ENCODE measurements at regions not wholly inside any gene's neighbourhood (a gene's known extent, or its start where the extent isn't known, plus 50 kb on each side); places are given as distances from the start of the nearest gene placed in this dataset.

DNA sequence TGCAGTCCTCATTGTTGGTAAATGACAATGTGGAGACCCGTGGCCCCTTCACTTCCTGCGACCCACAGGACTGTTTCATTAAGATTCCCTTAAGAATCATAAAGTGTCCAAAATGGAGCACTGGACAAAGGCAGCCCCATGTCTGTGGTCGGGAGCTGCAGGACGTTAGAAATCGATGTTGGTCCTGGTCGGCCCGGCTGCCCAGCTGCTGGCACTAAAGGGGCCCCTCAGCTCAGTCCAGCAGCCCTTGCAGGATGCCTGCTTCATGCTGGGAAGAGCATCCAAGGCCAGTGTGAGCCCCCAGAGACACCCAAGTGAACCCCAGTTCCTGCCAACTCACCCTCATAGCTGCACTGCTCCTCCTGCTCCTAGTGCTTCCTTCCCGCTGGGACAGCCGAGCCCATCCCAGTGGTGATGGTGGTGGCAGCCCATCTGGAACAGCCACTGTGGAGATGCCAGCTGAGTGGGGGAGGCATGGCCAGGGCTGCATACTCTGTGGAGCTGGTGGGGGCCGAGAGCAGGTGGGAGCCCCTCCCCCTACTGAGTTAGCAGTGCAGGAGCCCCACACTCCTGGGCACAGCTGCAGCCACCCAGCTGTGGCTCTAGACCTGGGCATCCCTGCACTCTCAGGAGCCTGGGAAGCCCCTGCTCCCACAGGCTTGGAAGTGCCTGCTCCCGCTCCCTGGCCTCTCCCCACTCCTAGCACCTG lies 168.0 kb upstream of the IRX2 start:
- DNase-seq = no peak
- Histone ChIP-seq H3K27me3 (ENCODE audit: low read length) (no peaks in the 10 kb centered on the region), H3K9ac (ENCODE audit: low read length) (no peak overlapping the region), H3K9me2 (replicated peaks; ENCODE audit: insufficient read depth, low read length) (no peaks in the 10 kb centered on the region), H4K20me1 (ENCODE audit: insufficient read depth, low read depth, low read length) (no peaks in the 10 kb centered on the region), H3K4me2 (ENCODE audit: low read depth, low read length, poor library complexity, severe bottlenecking) (no peak overlapping the region), H3K4me3 (ENCODE audit: low read length) (no peak overlapping the region), H3K9me3 (ENCODE audit: low read length) (peaks cover 19% of the 10 kb centered on the region), H3K4me1 (ENCODE audit: low read length) (no peaks in the 10 kb centered on the region), H2AFZ (ENCODE audit: low read length) (no peak overlapping the region), H3K27ac (ENCODE audit: low read length) (no peak overlapping the region), H3K36me3 (ENCODE audit: insufficient read depth, low read length) (no peaks in the 10 kb centered on the region), H3K79me2 (ENCODE audit: low read length) (no peaks in the 10 kb centered on the region)

DNA sequence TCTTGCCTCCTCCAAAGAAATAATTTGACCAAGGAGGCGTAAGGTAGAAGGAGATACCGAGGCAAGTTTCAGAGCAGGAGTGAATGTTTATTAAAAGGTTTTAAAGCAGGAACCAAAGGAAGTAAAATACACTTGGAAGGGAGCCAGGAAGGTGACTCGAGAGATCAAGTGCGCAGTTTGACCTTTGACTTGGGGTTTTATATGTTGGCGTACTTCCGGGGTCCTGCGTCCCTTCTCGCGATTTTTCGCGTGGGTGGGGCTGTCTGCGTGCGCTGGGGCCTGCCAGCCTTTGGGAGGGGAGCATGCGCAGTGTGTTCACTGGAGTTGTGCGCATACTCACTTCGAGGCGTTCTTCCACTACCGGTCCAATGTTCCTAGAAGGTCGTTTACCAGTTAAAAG lies 166.0 kb upstream of the IRX2 start:
- H3K4me2 ChIP-seq (ENCODE audit: low read depth, low read length, poor library complexity, severe bottlenecking) = no peak overlapping the region
- no peaks in the 10 kb centered on the region for H3K9me2 ChIP-seq (replicated peaks; ENCODE audit: insufficient read depth, low read length)
- H3K4me1 ChIP-seq (ENCODE audit: low read length) = no peaks in the 10 kb centered on the region
- H3K4me3 ChIP-seq (ENCODE audit: low read length) = no peak overlapping the region
- H3K27me3 ChIP-seq (ENCODE audit: low read length) = no peaks in the 10 kb centered on the region
- no peak for DNase-seq
- H3K79me2 ChIP-seq (ENCODE audit: low read length) = no peaks in the 10 kb centered on the region
- no peaks in the 10 kb centered on the region for H4K20me1 ChIP-seq (ENCODE audit: insufficient read depth, low read depth, low read length)
- no peak overlapping the region for H2AFZ ChIP-seq (ENCODE audit: low read length)
- no peak overlapping the region for H3K27ac ChIP-seq (ENCODE audit: low read length)
- H3K9me3 ChIP-seq (ENCODE audit: low read length) = peaks cover 22% of the 10 kb centered on the region
- no peaks in the 10 kb centered on the region; the same call in 1 of the 2 replicates for H3K36me3 ChIP-seq (ENCODE audit: insufficient read depth, low read length)
- no peak overlapping the region for H3K9ac ChIP-seq (ENCODE audit: low read length)

DNA sequence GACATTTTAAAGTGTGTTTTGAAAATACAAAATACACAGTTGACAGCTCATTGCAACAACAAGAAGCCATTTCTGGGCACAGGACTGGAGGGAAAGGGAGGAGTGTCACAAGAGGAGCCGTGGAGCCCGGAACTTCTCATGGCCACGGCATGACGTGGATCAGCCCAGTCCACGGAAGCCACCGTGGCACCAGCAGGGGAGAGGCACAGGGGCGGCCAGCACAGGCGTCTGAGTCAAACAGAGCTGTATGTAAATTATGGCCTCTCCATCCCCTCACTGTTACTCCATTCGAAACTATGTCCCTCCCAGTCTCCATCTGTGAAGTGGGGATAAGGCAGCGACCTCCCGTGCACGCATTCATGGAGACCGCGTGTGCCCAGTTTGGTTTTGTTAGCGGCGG lies 165.6 kb upstream of the IRX2 start:
- H3K4me1 ChIP-seq (ENCODE audit: low read length) = no peaks in the 10 kb centered on the region
- H2AFZ ChIP-seq (ENCODE audit: low read length) = no peak overlapping the region
- no peaks in the 10 kb centered on the region for H4K20me1 ChIP-seq (ENCODE audit: insufficient read depth, low read depth, low read length)
- H3K4me3 ChIP-seq (ENCODE audit: low read length) = no peak overlapping the region
- peaks cover 22% of the 10 kb centered on the region for H3K9me3 ChIP-seq (ENCODE audit: low read length)
- no peak overlapping the region for H3K27ac ChIP-seq (ENCODE audit: low read length)
- H3K27me3 ChIP-seq (ENCODE audit: low read length) = no peaks in the 10 kb centered on the region
- no peaks in the 10 kb centered on the region for H3K9me2 ChIP-seq (replicated peaks; ENCODE audit: insufficient read depth, low read length)
- no peak for DNase-seq
- H3K36me3 ChIP-seq (ENCODE audit: insufficient read depth, low read length) = no peaks in the 10 kb centered on the region; the same call in 1 of the 2 replicates
- no peak overlapping the region for H3K4me2 ChIP-seq (ENCODE audit: low read depth, low read length, poor library complexity, severe bottlenecking)
- H3K79me2 ChIP-seq (ENCODE audit: low read length) = no peaks in the 10 kb centered on the region
- no peak overlapping the region for H3K9ac ChIP-seq (ENCODE audit: low read length)

DNA sequence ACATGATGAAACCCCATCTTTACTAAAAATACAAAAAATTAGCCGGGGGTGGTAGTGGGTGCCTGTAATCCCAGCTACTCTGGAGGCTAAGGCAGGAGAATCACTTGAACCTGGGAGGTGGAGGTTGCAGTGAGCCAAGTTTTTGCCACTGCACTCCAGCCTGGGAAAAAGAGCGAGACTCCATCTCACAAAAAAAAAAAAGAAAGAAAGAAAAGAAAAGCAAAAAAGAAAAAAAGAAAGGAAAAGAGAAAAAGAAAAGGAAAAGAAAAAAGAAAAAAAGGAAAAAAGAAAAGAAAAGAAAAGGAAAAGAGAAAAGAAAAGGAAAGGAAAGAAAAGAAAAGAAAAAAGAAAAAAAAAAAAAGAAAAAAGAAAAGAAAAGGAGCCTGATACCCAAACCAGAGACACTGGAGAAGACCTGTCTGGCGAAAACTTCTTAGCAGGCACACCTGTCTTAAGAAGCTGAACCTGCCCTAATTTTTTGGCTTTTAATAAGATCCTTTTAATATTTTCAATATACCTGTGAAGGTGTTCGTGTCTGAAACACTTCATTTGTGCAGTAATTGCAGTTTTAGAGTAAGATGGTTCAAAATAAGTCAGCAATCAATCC lies 164.7 kb upstream of the IRX2 start:
- Histone ChIP-seq H3K9me3 (ENCODE audit: low read length) (peaks cover 19% of the 10 kb centered on the region), H3K36me3 (ENCODE audit: insufficient read depth, low read length) (no peaks in the 10 kb centered on the region; the same call in 1 of the 2 replicates), H3K79me2 (ENCODE audit: low read length) (no peaks in the 10 kb centered on the region), H3K9ac (ENCODE audit: low read length) (no peak overlapping the region), H3K27ac (ENCODE audit: low read length) (no peak overlapping the region), H3K4me3 (ENCODE audit: low read length) (no peak overlapping the region), H3K27me3 (ENCODE audit: low read length) (no peaks in the 10 kb centered on the region), H3K4me2 (ENCODE audit: low read depth, low read length, poor library complexity, severe bottlenecking) (no peak overlapping the region), H3K4me1 (ENCODE audit: low read length) (no peaks in the 10 kb centered on the region), H3K9me2 (replicated peaks; ENCODE audit: insufficient read depth, low read length) (no peaks in the 10 kb centered on the region), H2AFZ (ENCODE audit: low read length) (no peak overlapping the region), H4K20me1 (ENCODE audit: insufficient read depth, low read depth, low read length) (no peaks in the 10 kb centered on the region)
- no peak for DNase-seq

DNA sequence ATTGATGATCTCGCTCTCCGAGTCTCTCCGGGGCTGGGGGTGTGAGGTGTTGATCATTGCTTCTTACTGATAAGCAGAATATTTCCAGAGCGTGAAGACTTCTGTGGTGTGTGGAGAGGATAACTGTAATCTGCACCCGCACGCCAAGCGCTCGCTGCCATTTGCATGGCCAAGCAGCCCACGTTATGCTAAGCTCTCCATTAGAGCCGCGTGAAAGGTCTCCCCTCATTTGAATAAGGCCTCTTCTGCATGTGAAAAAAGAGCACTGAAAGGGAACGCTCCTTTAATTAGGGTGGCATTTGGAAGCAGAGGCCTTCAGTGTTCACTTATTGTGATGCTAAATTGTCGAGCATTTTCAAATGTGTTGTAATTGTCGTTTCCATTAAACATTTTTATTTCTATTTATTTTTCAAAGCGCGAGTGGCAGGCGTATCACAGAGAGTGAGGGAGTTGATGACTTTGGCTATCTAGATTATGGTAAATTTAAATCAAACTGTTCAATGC lies 163.6 kb upstream of the IRX2 start:
- H3K27ac ChIP-seq (ENCODE audit: low read length) = no peak overlapping the region
- no peak overlapping the region for H3K4me3 ChIP-seq (ENCODE audit: low read length)
- no peaks in the 10 kb centered on the region for H3K9me2 ChIP-seq (replicated peaks; ENCODE audit: insufficient read depth, low read length)
- no peaks in the 10 kb centered on the region for H3K79me2 ChIP-seq (ENCODE audit: low read length)
- H3K9me3 ChIP-seq (ENCODE audit: low read length) = peaks cover 12% of the 10 kb centered on the region
- DNase-seq = no peak
- no peaks in the 10 kb centered on the region for H3K27me3 ChIP-seq (ENCODE audit: low read length)
- no peak overlapping the region for H2AFZ ChIP-seq (ENCODE audit: low read length)
- H4K20me1 ChIP-seq (ENCODE audit: insufficient read depth, low read depth, low read length) = no peaks in the 10 kb centered on the region
- H3K4me1 ChIP-seq (ENCODE audit: low read length) = no peaks in the 10 kb centered on the region
- H3K36me3 ChIP-seq (ENCODE audit: insufficient read depth, low read length) = no peaks in the 10 kb centered on the region; the same call in 1 of the 2 replicates
- no peak overlapping the region for H3K4me2 ChIP-seq (ENCODE audit: low read depth, low read length, poor library complexity, severe bottlenecking)
- no peak overlapping the region for H3K9ac ChIP-seq (ENCODE audit: low read length)

DNA sequence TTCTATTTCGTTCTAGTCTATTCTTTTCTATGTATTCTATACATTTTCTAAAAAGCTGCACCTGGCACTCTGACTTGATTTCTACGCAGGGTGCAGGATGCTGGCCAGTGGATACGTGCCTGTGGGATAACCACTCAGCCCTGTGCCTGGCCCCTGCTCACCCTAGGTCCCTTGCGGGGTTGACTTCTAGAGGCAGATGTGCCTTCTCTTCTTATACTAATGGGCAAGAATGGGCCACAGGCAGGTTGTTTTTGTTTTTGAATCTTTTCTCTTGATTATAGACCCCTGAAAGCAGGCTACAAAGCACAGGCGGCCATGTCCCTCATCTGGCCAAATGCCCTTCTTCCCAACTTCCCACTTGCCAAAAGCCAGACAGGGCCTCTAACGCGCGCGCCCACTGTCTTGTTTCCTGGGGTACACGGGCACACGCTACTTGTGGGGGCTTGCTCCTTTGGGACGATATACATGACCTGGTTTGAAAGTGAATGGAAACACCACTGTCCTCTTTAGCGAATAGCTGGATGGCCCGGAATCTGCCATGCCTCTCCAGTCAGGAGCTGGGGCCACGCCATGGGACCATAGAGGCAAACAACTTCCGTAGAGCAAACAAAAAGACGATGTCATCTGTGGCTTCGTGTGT lies 162.7 kb upstream of the IRX2 start:
- H3K4me3 ChIP-seq (ENCODE audit: low read length) = no peak overlapping the region

DNA sequence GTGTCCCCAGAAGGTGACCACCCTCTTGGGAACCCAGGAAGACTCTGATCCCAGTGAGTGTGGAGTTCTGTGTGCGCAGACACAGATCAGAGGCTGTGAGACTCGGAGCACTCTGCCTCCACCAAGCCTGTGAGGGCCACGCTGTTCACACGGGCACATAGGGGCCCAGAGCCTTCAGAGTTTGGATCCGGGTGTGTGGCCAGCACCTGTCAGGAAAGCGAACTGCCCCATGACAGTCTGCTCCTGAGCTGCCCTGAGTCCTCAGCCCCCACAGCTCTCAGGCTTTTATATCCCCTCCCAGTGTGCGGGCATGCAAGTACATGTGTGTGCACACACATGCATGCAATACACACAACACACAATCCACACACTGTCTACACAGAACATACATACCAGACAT lies 161.8 kb upstream of the IRX2 start:
- Histone ChIP-seq H3K9me2 (replicated peaks; ENCODE audit: insufficient read depth, low read length) (no peaks in the 10 kb centered on the region), H3K27ac (ENCODE audit: low read length) (no peak overlapping the region), H3K9ac (ENCODE audit: low read length) (no peak overlapping the region)

More for the DNA sequence above, 162.7 kb upstream of the IRX2 start:
- H3K27me3 ChIP-seq (ENCODE audit: low read length) = no peaks in the 10 kb centered on the region
- no peak for DNase-seq
- no peak overlapping the region for H2AFZ ChIP-seq (ENCODE audit: low read length)
- H3K9me3 ChIP-seq (ENCODE audit: low read length) = peaks cover 12% of the 10 kb centered on the region
- H3K4me2 ChIP-seq (ENCODE audit: low read depth, low read length, poor library complexity, severe bottlenecking) = no peak overlapping the region
- no peaks in the 10 kb centered on the region for H4K20me1 ChIP-seq (ENCODE audit: insufficient read depth, low read depth, low read length)
- no peaks in the 10 kb centered on the region for H3K9me2 ChIP-seq (replicated peaks; ENCODE audit: insufficient read depth, low read length)
- no peaks in the 10 kb centered on the region for H3K79me2 ChIP-seq (ENCODE audit: low read length)
- no peaks in the 10 kb centered on the region; the same call in 1 of the 2 replicates for H3K36me3 ChIP-seq (ENCODE audit: insufficient read depth, low read length)
- H3K4me1 ChIP-seq (ENCODE audit: low read length) = no peaks in the 10 kb centered on the region
- no peak overlapping the region for H3K9ac ChIP-seq (ENCODE audit: low read length)
- no peak overlapping the region for H3K27ac ChIP-seq (ENCODE audit: low read length)

DNA sequence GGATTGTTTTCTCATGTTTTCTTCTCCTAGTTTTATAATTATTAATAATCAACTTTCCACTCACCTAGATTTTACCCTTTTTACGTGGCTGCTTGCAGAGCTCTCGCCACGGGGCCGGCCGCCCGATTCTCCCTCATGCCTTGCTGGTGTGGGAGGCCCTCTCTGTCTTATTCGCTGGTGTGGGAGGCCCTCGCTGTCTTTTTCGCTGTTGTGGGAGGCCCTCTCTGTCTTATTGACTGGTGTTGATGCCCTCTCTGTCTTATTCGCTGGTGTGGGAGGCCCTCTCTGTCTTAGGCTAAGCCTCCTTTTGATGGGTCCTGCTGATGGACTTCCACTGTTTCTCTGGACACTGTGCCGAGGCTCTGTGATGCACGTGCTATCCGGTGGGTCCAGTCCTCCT lies 161.3 kb upstream of the IRX2 start:
- no peaks in the 10 kb centered on the region for H4K20me1 ChIP-seq (ENCODE audit: insufficient read depth, low read depth, low read length)
- DNase-seq = no peak
- H3K4me1 ChIP-seq (ENCODE audit: low read length) = no peaks in the 10 kb centered on the region

More for the DNA sequence above, 161.8 kb upstream of the IRX2 start:
- no peak for DNase-seq
- H3K79me2 ChIP-seq (ENCODE audit: low read length) = no peaks in the 10 kb centered on the region
- no peaks in the 10 kb centered on the region for H3K27me3 ChIP-seq (ENCODE audit: low read length)
- no peak overlapping the region for H3K4me3 ChIP-seq (ENCODE audit: low read length)
- no peaks in the 10 kb centered on the region for H3K4me1 ChIP-seq (ENCODE audit: low read length)
- H3K36me3 ChIP-seq (ENCODE audit: insufficient read depth, low read length) = no peaks in the 10 kb centered on the region; the same call in 1 of the 2 replicates
- H3K4me2 ChIP-seq (ENCODE audit: low read depth, low read length, poor library complexity, severe bottlenecking) = no peak overlapping the region
- H3K9me3 ChIP-seq (ENCODE audit: low read length) = peaks cover 10% of the 10 kb centered on the region
- H4K20me1 ChIP-seq (ENCODE audit: insufficient read depth, low read depth, low read length) = no peaks in the 10 kb centered on the region
- no peak overlapping the region for H2AFZ ChIP-seq (ENCODE audit: low read length)

More for the DNA sequence above, 161.3 kb upstream of the IRX2 start:
- Histone ChIP-seq H3K79me2 (ENCODE audit: low read length) (no peaks in the 10 kb centered on the region), H3K36me3 (ENCODE audit: insufficient read depth, low read length) (no peaks in the 10 kb centered on the region; the same call in 1 of the 2 replicates), H3K27me3 (ENCODE audit: low read length) (no peaks in the 10 kb centered on the region), H3K9me3 (ENCODE audit: low read length) (peaks cover 10% of the 10 kb centered on the region), H3K4me2 (ENCODE audit: low read depth, low read length, poor library complexity, severe bottlenecking) (no peak overlapping the region), H2AFZ (ENCODE audit: low read length) (no peak overlapping the region), H3K27ac (ENCODE audit: low read length) (no peak overlapping the region), H3K4me3 (ENCODE audit: low read length) (no peak overlapping the region), H3K9ac (ENCODE audit: low read length) (no peak overlapping the region), H3K9me2 (replicated peaks; ENCODE audit: insufficient read depth, low read length) (no peaks in the 10 kb centered on the region)

Measured in Karpas-422 (cell line).